ENCODE measurements at regions not wholly inside any gene's neighbourhood (a gene's known extent, or its start where the extent isn't known, plus 50 kb on each side); places are given as distances from the start of the nearest gene placed in this dataset.
A peak's percentile ranks its signal among the peaks of the same experiment; 100 is the strongest.

DNA sequence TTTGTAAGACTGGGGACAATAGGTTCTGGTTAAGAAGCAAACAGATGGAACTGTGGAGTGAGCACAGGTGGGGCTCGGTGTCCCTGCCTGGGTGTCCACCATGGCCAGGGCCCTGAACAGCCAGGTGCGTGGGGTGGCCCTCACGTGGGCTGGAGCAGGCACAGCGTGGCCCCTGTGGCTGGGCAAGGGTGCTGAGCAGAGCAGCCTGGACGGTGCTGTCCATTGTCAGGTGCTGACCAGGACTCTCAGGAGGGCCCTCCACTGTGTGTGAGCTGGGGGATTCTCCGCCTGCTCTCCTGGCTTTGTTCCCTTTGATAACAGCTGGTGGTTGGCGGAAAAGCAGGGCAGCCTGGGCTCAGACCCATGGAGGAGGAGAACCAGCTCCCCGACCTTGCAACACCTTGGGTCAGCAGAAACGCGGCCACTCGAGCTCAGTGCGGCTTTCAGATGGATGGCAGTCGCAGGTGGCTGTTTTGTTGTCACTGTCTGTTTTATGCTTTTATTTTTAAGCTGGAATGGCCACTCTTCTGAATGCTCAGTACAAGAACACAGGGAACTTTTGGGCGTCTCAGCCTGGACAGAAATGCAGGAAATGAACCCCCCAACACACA is 273.9 kb upstream of the ADARB2 start:
- ATAC-seq (peak in 1 of 4 donors; percentile 44), DNase-seq (no peak)
- Histone ChIP-seq H3K27ac (no peak overlapping the region), H3K9me3 (no peaks in the 10 kb centered on the region), H3K4me1 (no peaks in the 10 kb centered on the region), H3K27me3 (no peaks in the 10 kb centered on the region), H3K36me3 (no peaks in the 10 kb centered on the region), H3K4me3 (no peak overlapping the region)
- 76% methylated on average over 7 of the region's 14 CpGs for WGBS (ENCODE audit: insufficient coverage, low coverage, low lambda C conversion rate, missing lambda C conversion rate)
- intact Hi-C loops (cut with DNase I): no loop called here
- no peak for TF ChIP-seq POLR2A (IDR thresholded peaks at IDR 0.05)
- TF ChIP-seq, protein P1, sequence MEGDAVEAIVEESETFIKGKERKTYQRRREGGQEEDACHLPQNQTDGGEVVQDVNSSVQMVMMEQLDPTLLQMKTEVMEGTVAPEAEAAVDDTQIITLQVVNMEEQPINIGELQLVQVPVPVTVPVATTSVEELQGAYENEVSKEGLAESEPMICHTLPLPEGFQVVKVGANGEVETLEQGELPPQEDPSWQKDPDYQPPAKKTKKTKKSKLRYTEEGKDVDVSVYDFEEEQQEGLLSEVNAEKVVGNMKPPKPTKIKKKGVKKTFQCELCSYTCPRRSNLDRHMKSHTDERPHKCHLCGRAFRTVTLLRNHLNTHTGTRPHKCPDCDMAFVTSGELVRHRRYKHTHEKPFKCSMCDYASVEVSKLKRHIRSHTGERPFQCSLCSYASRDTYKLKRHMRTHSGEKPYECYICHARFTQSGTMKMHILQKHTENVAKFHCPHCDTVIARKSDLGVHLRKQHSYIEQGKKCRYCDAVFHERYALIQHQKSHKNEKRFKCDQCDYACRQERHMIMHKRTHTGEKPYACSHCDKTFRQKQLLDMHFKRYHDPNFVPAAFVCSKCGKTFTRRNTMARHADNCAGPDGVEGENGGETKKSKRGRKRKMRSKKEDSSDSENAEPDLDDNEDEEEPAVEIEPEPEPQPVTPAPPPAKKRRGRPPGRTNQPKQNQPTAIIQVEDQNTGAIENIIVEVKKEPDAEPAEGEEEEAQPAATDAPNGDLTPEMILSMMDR (IDR thresholded peaks at IDR 0.05): no peak

DNA sequence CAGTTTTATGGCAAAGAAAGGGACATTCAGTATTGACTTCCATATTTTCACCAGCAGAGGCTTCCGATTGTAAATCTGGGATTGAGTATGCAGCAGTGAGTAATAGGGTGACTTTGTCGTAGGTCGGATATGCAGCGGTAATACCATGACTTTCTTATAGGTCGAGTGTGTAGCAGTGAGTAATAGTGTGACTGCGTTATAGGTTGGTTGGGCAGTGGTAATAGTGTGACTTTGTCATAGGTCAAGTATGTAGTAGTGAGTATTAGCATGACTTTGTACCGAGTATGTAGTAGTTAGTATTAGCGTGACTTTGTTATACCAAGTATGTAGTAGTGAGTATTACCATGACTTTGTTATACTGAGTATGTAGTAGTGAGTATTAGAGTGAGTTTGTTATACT is 268.2 kb upstream of the ADARB2 start:
- no peak overlapping the region for H3K27ac ChIP-seq
- DNase-seq (no peak), ATAC-seq (no peak)
- no peaks in the 10 kb centered on the region for H3K36me3 ChIP-seq
- no peak for TF ChIP-seq POLR2A (IDR thresholded peaks at IDR 0.05)
- TF ChIP-seq, protein P1 (IDR thresholded peaks at IDR 0.05): no peak
- H3K9me3 ChIP-seq: no peaks in the 10 kb centered on the region
- intact Hi-C loops (cut with DNase I): no loop called here
- 69% methylated on average over 8 of the region's 8 CpGs for WGBS (ENCODE audit: insufficient coverage, low coverage, low lambda C conversion rate, missing lambda C conversion rate)
- no peak overlapping the region for H3K4me3 ChIP-seq
- H3K4me1 ChIP-seq: no peaks in the 10 kb centered on the region
- H3K27me3 ChIP-seq: no peaks in the 10 kb centered on the region

- Histone ChIP-seq H3K27ac (no peak overlapping the region), H3K4me3 (no peak overlapping the region), H3K9me3 (no peaks in the 10 kb centered on the region), H3K27me3 (no peaks in the 10 kb centered on the region), H3K4me1 (no peaks in the 10 kb centered on the region), H3K36me3 (no peaks in the 10 kb centered on the region)
- whole genome bisulfite sequencing (ENCODE audit: insufficient coverage, low coverage, low lambda C conversion rate, missing lambda C conversion rate): 75% methylated on average over 10 of the region's 10 CpGs
- intact Hi-C loops (cut with DNase I): no loop called here
- TF ChIP-seq POLR2A (IDR thresholded peaks at IDR 0.05): no peak
- TF ChIP-seq, protein P1 (IDR thresholded peaks at IDR 0.05): no peak
- ATAC-seq (no peak), DNase-seq (no peak)
Measured at GRCh38 chr10:1992930-1993329, 255.6 kb upstream of the ADARB2 start.

DNA sequence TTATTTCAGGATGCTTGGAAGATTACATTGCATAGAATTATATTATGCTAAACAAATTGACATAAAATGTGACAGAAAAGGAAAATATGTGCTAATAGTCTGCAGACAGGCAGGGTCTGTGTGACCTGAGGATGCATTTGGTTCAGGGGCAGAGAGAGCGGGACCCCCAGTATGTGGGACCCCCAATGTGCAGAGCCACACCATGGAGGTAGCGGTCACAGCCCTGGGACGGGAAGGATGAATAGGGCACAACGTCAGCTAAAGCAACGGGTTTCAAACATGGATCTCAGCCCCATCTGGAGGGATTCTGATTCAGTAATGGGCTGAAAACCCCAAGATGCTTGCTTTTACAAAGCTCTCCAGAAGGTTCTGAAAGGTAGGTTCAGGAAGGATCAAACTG is 251.8 kb upstream of the ADARB2 start:
- WGBS (ENCODE audit: insufficient coverage, low coverage, low lambda C conversion rate, missing lambda C conversion rate): 45% methylated on average over 4 of the region's 5 CpGs
- TF ChIP-seq, protein P1 (IDR thresholded peaks at IDR 0.05): no peak
- no peak for TF ChIP-seq POLR2A (IDR thresholded peaks at IDR 0.05)
- Histone ChIP-seq H3K36me3 (no peaks in the 10 kb centered on the region), H3K9me3 (no peaks in the 10 kb centered on the region), H3K4me1 (no peaks in the 10 kb centered on the region), H3K4me3 (no peak overlapping the region), H3K27ac (no peak overlapping the region), H3K27me3 (no peaks in the 10 kb centered on the region)
- DNase-seq (no peak), ATAC-seq (no peak)
- intact Hi-C loops (cut with DNase I): no loop called here

DNA sequence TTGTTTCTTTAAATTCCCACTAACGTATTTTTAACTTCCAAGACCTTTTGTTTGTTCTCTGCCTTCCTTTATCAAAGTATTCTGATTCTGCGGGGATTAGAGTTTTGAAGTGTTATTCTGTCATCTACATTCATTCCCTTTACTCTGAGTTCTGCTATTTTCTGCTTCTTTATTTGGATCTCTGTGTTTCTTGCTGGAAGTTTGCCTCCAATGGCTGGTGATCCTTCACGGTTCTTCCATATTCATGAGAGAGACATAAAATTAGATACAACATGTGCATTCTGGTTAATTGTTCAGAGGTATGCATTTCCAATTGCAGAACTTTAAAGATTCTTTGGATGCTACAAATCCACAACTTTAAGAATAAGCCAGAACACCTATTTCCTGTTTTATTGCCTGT is 244.7 kb upstream of the ADARB2 start:
- Histone ChIP-seq H3K36me3 (no peaks in the 10 kb centered on the region), H3K27me3 (no peaks in the 10 kb centered on the region), H3K4me3 (no peak overlapping the region), H3K9me3 (no peaks in the 10 kb centered on the region), H3K4me1 (no peaks in the 10 kb centered on the region), H3K27ac (no peak overlapping the region)
- 52% methylated on average over 3 of the region's 3 CpGs for WGBS (ENCODE audit: insufficient coverage, low coverage, low lambda C conversion rate, missing lambda C conversion rate)
- no peak for DNase-seq
- no peak for ATAC-seq
- intact Hi-C loops (cut with DNase I): no loop called here
- TF ChIP-seq, protein P1 (IDR thresholded peaks at IDR 0.05): no peak
- no peak for TF ChIP-seq POLR2A (IDR thresholded peaks at IDR 0.05)

Measured in right lobe of liver (tissue), 6 donors.